HCT116 (cell line): ENCODE measurements at regions not wholly inside any gene's neighbourhood (a gene's known extent, or its start where the extent isn't known, plus 50 kb on each side); places are given as distances from the start of the nearest gene placed in this dataset.

Experiments
- ATAC-seq: fragments of 200-7000 bp; cut with Tn5 transposase; 2 replicates; pipeline ENCODE4 v1.9.1; 2020; ENCODE audit warnings: mild to moderate bottlenecking, moderate library complexity
- BruUV-seq: library from RNA; stranded (reverse); fragments of 400-500 nt; replicated peaks from 2 replicates; lab custom pipeline; 2021; lab: Mats Ljungman, UMichigan
- CTCF ChIA-PET: fragments of 300-600 bp; sonication (Branson Sonifier 250); formaldehyde crosslinking; loops from one replicate; lab custom pipeline; 2021; ENCODE audit warnings: antibody characterized with exemption; lab: Charles Lee
- POLR2A ChIA-PET: fragments of 300-600, 350-600 bp; sonication (Branson Sonifier 250); formaldehyde crosslinking; loops from one replicate; lab custom pipeline; 2021; ENCODE audit warnings: antibody characterized with exemption; lab: Charles Lee
- RAD21 ChIA-PET, 2 experiments: fragments of 300-600 bp; sonication (Branson Sonifier 250); formaldehyde crosslinking; loops; one replicate each; lab custom pipeline; 2023; ENCODE audit warnings: low total read pairs in 2 of 2; ENCODE audit not compliant: uncharacterized antibody in 2 of 2, unreplicated experiment in 2 of 2, low non-redundant PET in 1 of 2; lab: Charles Lee
- DNase-seq: peaks from one replicate; pipeline ENCODE4 v3.0.0-alpha.2; 2010; ENCODE audit warnings: low read depth, low spot score
- H2AFZ ChIP-seq: fragments of 200-600 bp; shearing (Covaris generic), sonication (generic); 2 replicates; pipeline ENCODE4 v1.6.1; 2017; ENCODE audit warnings: low read depth, mixed run types, mixed read lengths, antibody characterized with exemption, low read length; ENCODE audit not compliant: poor library complexity, severe bottlenecking
- H3K27ac ChIP-seq: 2 replicates; pipeline ENCODE4 v1.5.1; 2012; ENCODE audit warnings: low read depth, low read length
- H3K27me3 ChIP-seq: fragments of 200-600 bp; sonication (generic); 2 replicates; pipeline ENCODE4 v1.6.1; 2016; ENCODE audit warnings: mixed run types, low read length, mixed read lengths; ENCODE audit not compliant: insufficient read depth
- H3K36me3 ChIP-seq, 2 experiments: fragments of 200-500 bp in 1 of 2; fragments of 200-600 bp in 1 of 2; sonication (Bioruptor generic) in 1 of 2; sonication (generic) in 1 of 2; 2 replicates each; pipeline versions ENCODE4 v1.5.1 to v1.6.1; 2014 to 2016; ENCODE audit warnings: low read length in 2 of 2, inconsistent platforms in 1 of 2, mixed read lengths in 1 of 2, mixed run types in 1 of 2; ENCODE audit not compliant: insufficient read depth in 2 of 2, control insufficient read depth in 1 of 2
- H3K4me1 ChIP-seq, 2 experiments: fragments of 200-600 bp in 1 of 2; sonication (generic) in 1 of 2; 2 replicates each; pipeline versions ENCODE4 v1.5.1 to v1.6.1; 2012 to 2017; ENCODE audit warnings: low read length in 2 of 2, inconsistent platforms in 1 of 2, mild to moderate bottlenecking in 1 of 2, mixed read lengths in 1 of 2, mixed run types in 1 of 2, moderate library complexity in 1 of 2; ENCODE audit not compliant: insufficient read depth in 2 of 2, control insufficient read depth in 1 of 2
- H3K4me2 ChIP-seq: fragments of 200-600 bp; sonication (generic); 2 replicates; pipeline ENCODE4 v1.6.1; 2017; ENCODE audit warnings: mixed run types, low read length, mixed read lengths
- H3K4me3 ChIP-seq, 2 experiments: fragments of 200-600 bp in 1 of 2; sonication (generic) in 1 of 2; replicated peaks in 1 of 2; 2 replicates each; pipeline ENCODE4 v1.5.1; 2011 to 2016; ENCODE audit warnings: low read length in 2 of 2, control low read depth in 1 of 2, low read depth in 1 of 2, mild to moderate bottlenecking in 1 of 2, mixed read lengths in 1 of 2, mixed run types in 1 of 2
- H3K79me2 ChIP-seq: fragments of 200-600 bp; sonication (generic); 2 replicates; pipeline ENCODE4 v1.6.1; 2017; ENCODE audit warnings: mild to moderate bottlenecking, mixed run types, low read length, moderate library complexity, mixed read lengths; ENCODE audit not compliant: insufficient read depth
- H3K9ac ChIP-seq: fragments of 200-600 bp; sonication (generic); 2 replicates; pipeline ENCODE4 v1.6.1; 2016; ENCODE audit warnings: low read length, mixed read lengths
- H3K9me2 ChIP-seq: fragments of 200-600 bp; sonication (generic), shearing (Covaris generic); 2 replicates; pipeline ENCODE4 v1.6.1; 2017; ENCODE audit warnings: mixed run types, mild to moderate bottlenecking, moderate library complexity; ENCODE audit not compliant: insufficient read depth
- H3K9me3 ChIP-seq, 2 experiments: fragments of 200-500 bp in 1 of 2; fragments of 200-600 bp in 1 of 2; sonication (Bioruptor generic) in 1 of 2; sonication (generic) in 1 of 2; 2 replicates each; pipeline ENCODE4 v1.6.1; 2014 to 2017; ENCODE audit warnings: low read length in 2 of 2, mixed read lengths in 2 of 2, inconsistent platforms in 1 of 2, low read depth in 1 of 2, mild to moderate bottlenecking in 1 of 2, mixed run types in 1 of 2, moderate library complexity in 1 of 2; ENCODE audit not compliant: control insufficient read depth in 1 of 2, insufficient read depth in 1 of 2
- H4K20me1 ChIP-seq: fragments of 200-600 bp; sonication (generic), shearing (Covaris generic); 2 replicates; pipeline ENCODE4 v1.6.1; 2017; ENCODE audit warnings: mixed run types, mild to moderate bottlenecking, moderate library complexity; ENCODE audit not compliant: insufficient read depth
- ELF1 ChIP-seq: IDR thresholded peaks from 2 replicates; pipeline ENCODE4 v1.6.1; 2012; ENCODE audit warnings: low read depth, borderline replicate concordance
- EZH2 ChIP-seq: fragments of 200-600 bp; sonication (generic); IDR thresholded peaks from 2 replicates; pipeline ENCODE4 v1.6.1; 2017; ENCODE audit warnings: antibody characterized with exemption, mixed run types
- EZH2phosphoT487 ChIP-seq: fragments of 200-600 bp; IDR thresholded peaks from 2 replicates; pipeline ENCODE4 v1.6.1; 2018; ENCODE audit warnings: antibody characterized with exemption, borderline replicate concordance
- JUND ChIP-seq: IDR thresholded peaks from 2 replicates; pipeline ENCODE4 v1.6.1; 2012
- RAD21 ChIP-seq: IDR thresholded peaks from 2 replicates; pipeline ENCODE4 v1.6.1; 2012; ENCODE audit warnings: low read depth, mild to moderate bottlenecking
- SP1 ChIP-seq: IDR thresholded peaks from 2 replicates; pipeline ENCODE4 v1.6.1; 2012; ENCODE audit warnings: low read depth
- TCF7L2 ChIP-seq: IDR thresholded peaks from 2 replicates; pipeline ENCODE4 v1.7.0; 2011; ENCODE audit warnings: borderline replicate concordance, inconsistent platforms; ENCODE audit not compliant: insufficient read depth, insufficient read length; ENCODE audit errors: extremely low read depth
- YY1 ChIP-seq: IDR thresholded peaks from 2 replicates; pipeline ENCODE4 v1.6.1; 2011; ENCODE audit warnings: low read length, low read depth, moderate library complexity, mild to moderate bottlenecking; ENCODE audit not compliant: insufficient replicate concordance; ENCODE audit errors: extremely low read depth
- ZBTB33 ChIP-seq: IDR thresholded peaks from 2 replicates; pipeline ENCODE4 v1.6.1; 2011; ENCODE audit warnings: mild to moderate bottlenecking, low read length, moderate library complexity; ENCODE audit not compliant: insufficient replicate concordance; ENCODE audit errors: extremely low read depth
- ZFX ChIP-seq: fragments of 450-650 bp; IDR thresholded peaks from 2 replicates; pipeline ENCODE4 v1.6.1; 2017
- ZNF274 ChIP-seq: fragments of 200-500 bp; sonication (Bioruptor generic); IDR thresholded peaks from 2 replicates; pipeline ENCODE4 v1.6.1; 2014; ENCODE audit warnings: mild to moderate bottlenecking, low read depth, low read length, inconsistent platforms
- intact Hi-C: fragments of 100-400 bp; cut with micrococcal nuclease; formaldehyde crosslinking; loops from 2 replicates; pipeline ENCODE4 v1.10.0; 2022
- TF ChIP-seq, protein P1 (sequence below), 3 experiments: fragments of 200-600 bp in 1 of 3; sonication (generic) in 1 of 3; IDR thresholded peaks in 2 of 3; conservative IDR thresholded peaks in 1 of 3; 2 replicates each; pipeline ENCODE4 v1.5.1; 2012 to 2017; ENCODE audit warnings: low read depth in 2 of 3, low read length in 2 of 3, antibody characterized with exemption in 1 of 3, borderline replicate concordance in 1 of 3, control low read depth in 1 of 3, mild to moderate bottlenecking in 1 of 3, mixed read lengths in 1 of 3, mixed run types in 1 of 3, moderate library complexity in 1 of 3; ENCODE audit not compliant: insufficient read depth in 1 of 3
- TF ChIP-seq, protein P2 (sequence below): IDR thresholded peaks from 2 replicates; pipeline ENCODE4 v1.6.1; 2012; ENCODE audit warnings: low read depth
- TF ChIP-seq, protein P3 (sequence below): IDR thresholded peaks from 2 replicates; pipeline ENCODE4 v1.6.1; 2012

DNA sequence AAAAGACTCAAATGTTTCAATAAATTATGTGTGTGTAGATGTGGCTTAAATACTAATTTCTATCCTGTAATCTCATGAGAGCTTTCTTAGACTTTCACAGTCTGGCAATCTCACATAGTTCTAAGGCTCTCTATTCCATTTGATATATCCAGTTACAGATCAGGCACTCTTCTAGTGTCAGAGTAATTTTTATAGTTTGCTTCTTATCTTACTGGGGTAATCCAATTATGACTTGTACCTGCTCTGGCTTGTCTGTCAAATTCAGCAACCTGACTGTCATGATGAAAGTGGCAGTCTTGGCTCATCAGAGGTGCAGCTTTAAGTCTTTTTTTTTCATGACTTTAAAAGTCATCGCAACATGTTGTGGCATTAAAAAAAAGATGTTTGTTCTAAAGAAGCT lies 513.2 kb upstream of the MAN1A1 start:
- DNase-seq, result no peak

More for the DNA sequence above, 513.2 kb upstream of the MAN1A1 start:
- Histone ChIP-seq H3K4me1 (peaks cover 0 to 3% of the 10 kb centered on the region in 2 experiments; a peak in 1 of 4 replicates), H3K9me3 (no peaks in the 10 kb centered on the region), H3K79me2 (no peaks in the 10 kb centered on the region), H3K27ac (no peak overlapping the region), H4K20me1 (no peaks in the 10 kb centered on the region), H3K9me2 (no peaks in the 10 kb centered on the region), H3K27me3 (no peaks in the 10 kb centered on the region)
- POLR2A ChIA-PET, result no interaction called here
- TF ChIP-seq, protein P1, sequence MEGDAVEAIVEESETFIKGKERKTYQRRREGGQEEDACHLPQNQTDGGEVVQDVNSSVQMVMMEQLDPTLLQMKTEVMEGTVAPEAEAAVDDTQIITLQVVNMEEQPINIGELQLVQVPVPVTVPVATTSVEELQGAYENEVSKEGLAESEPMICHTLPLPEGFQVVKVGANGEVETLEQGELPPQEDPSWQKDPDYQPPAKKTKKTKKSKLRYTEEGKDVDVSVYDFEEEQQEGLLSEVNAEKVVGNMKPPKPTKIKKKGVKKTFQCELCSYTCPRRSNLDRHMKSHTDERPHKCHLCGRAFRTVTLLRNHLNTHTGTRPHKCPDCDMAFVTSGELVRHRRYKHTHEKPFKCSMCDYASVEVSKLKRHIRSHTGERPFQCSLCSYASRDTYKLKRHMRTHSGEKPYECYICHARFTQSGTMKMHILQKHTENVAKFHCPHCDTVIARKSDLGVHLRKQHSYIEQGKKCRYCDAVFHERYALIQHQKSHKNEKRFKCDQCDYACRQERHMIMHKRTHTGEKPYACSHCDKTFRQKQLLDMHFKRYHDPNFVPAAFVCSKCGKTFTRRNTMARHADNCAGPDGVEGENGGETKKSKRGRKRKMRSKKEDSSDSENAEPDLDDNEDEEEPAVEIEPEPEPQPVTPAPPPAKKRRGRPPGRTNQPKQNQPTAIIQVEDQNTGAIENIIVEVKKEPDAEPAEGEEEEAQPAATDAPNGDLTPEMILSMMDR (IDR thresholded peaks at IDR 0.05 in 2 of 3, conservative IDR thresholded peaks at IDR 0.05 in 1 of 3; ENCODE audit: borderline replicate concordance in 1 of 3, insufficient read depth in 1 of 3, low read depth in 2 of 3, low read length in 2 of 3), result no peak
- TF ChIP-seq, protein P2, sequence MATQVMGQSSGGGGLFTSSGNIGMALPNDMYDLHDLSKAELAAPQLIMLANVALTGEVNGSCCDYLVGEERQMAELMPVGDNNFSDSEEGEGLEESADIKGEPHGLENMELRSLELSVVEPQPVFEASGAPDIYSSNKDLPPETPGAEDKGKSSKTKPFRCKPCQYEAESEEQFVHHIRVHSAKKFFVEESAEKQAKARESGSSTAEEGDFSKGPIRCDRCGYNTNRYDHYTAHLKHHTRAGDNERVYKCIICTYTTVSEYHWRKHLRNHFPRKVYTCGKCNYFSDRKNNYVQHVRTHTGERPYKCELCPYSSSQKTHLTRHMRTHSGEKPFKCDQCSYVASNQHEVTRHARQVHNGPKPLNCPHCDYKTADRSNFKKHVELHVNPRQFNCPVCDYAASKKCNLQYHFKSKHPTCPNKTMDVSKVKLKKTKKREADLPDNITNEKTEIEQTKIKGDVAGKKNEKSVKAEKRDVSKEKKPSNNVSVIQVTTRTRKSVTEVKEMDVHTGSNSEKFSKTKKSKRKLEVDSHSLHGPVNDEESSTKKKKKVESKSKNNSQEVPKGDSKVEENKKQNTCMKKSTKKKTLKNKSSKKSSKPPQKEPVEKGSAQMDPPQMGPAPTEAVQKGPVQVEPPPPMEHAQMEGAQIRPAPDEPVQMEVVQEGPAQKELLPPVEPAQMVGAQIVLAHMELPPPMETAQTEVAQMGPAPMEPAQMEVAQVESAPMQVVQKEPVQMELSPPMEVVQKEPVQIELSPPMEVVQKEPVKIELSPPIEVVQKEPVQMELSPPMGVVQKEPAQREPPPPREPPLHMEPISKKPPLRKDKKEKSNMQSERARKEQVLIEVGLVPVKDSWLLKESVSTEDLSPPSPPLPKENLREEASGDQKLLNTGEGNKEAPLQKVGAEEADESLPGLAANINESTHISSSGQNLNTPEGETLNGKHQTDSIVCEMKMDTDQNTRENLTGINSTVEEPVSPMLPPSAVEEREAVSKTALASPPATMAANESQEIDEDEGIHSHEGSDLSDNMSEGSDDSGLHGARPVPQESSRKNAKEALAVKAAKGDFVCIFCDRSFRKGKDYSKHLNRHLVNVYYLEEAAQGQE, result no peak
- no peak for TF ChIP-seq ZBTB33
- no peak for TF ChIP-seq TCF7L2
- TF ChIP-seq, protein P3, sequence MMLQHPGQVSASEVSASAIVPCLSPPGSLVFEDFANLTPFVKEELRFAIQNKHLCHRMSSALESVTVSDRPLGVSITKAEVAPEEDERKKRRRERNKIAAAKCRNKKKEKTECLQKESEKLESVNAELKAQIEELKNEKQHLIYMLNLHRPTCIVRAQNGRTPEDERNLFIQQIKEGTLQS, result no peak
- TF ChIP-seq EZH2, result no peak
- TF ChIP-seq ZFX, result no peak
- no peak for TF ChIP-seq RAD21
- TF ChIP-seq SP1, result no peak
- TF ChIP-seq YY1, result no peak
- TF ChIP-seq EZH2phosphoT487, result no peak
- no peak for TF ChIP-seq ZNF274
- TF ChIP-seq JUND, result no peak
- TF ChIP-seq ELF1, result no peak
- TF ChIP-seq, all 23 proteins: peak for 0
- RAD21 ChIA-PET, result no interaction called here
- Histone ChIP-seq H3K36me3 (no peaks in the 10 kb centered on the region; a peak in 1 of 4 replicates), H3K4me2 (no peak overlapping the region), H3K4me3 (no peak overlapping the region), H2AFZ (no peak overlapping the region), H3K9ac (no peak overlapping the region)
- ATAC-seq, result no peak
- no TSS peak for BruUV-seq
- CTCF ChIA-PET, result no interaction called here
- intact Hi-C loops, result no loop called here
